ENCODE measurements at regions not wholly inside any gene's neighbourhood (a gene's known extent, or its start where the extent isn't known, plus 50 kb on each side); places are given as distances from the start of the nearest gene placed in this dataset.

- intact Hi-C loops (cut with micrococcal nuclease): no loop called here
- Mint-ChIP-seq H3K27ac (ENCODE audit: low read depth, unreplicated experiment) (peak overlapping the region; percentile 69), H3K27me3 (ENCODE audit: insufficient read depth, unreplicated experiment) (no peaks in the 10 kb centered on the region), H3K9me3 (ENCODE audit: unreplicated experiment) (no peaks in the 10 kb centered on the region), H3K36me3 (ENCODE audit: insufficient read depth, unreplicated experiment) (no peaks in the 10 kb centered on the region), H3K4me1 (ENCODE audit: insufficient read depth, unreplicated experiment) (peaks cover 22% of the 10 kb centered on the region), H3K4me3 (ENCODE audit: unreplicated experiment) (no peak overlapping the region)
- no peak for DNase-seq (ENCODE audit: unreplicated experiment)
- BruUV-seq (replicated peaks): no TSS peak
- TF ChIP-seq, protein P1, sequence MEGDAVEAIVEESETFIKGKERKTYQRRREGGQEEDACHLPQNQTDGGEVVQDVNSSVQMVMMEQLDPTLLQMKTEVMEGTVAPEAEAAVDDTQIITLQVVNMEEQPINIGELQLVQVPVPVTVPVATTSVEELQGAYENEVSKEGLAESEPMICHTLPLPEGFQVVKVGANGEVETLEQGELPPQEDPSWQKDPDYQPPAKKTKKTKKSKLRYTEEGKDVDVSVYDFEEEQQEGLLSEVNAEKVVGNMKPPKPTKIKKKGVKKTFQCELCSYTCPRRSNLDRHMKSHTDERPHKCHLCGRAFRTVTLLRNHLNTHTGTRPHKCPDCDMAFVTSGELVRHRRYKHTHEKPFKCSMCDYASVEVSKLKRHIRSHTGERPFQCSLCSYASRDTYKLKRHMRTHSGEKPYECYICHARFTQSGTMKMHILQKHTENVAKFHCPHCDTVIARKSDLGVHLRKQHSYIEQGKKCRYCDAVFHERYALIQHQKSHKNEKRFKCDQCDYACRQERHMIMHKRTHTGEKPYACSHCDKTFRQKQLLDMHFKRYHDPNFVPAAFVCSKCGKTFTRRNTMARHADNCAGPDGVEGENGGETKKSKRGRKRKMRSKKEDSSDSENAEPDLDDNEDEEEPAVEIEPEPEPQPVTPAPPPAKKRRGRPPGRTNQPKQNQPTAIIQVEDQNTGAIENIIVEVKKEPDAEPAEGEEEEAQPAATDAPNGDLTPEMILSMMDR (IDR thresholded peaks at IDR 0.05; ENCODE audit: unreplicated experiment): no peak
- ChIA-PET CTCF (interaction anchor here (0.6 to 1.2 kb wide), 4 partner anchors 147 to 565 kb away, joined by 3 to 4 read pairs (median 4); no protein-coding TSS in a partner anchor), POLR2A (interaction anchor here (0.5 to 1.4 kb wide), 3 partner anchors 16 to 564 kb away, joined by 3 to 4 read pairs (median 3); no protein-coding TSS in a partner anchor)
Observed at GRCh38 chr3:72519946-72520604, 328.2 kb downstream of the SHQ1 start.

GRCh38 chr3:72517921-72518424 lies 330.3 kb downstream of the SHQ1 start:
- H3K4me3 Mint-ChIP-seq (ENCODE audit: unreplicated experiment): no peak overlapping the region
- H3K27me3 Mint-ChIP-seq (ENCODE audit: insufficient read depth, unreplicated experiment): no peaks in the 10 kb centered on the region
- no peak overlapping the region for H3K27ac Mint-ChIP-seq (ENCODE audit: low read depth, unreplicated experiment)
- ChIA-PET CTCF (interaction anchor here (0.7 kb wide), 1 partner anchor 148 kb away, joined by 3 read pairs; no protein-coding TSS in a partner anchor), POLR2A (no interaction called here)
- TF ChIP-seq, protein P1 (IDR thresholded peaks at IDR 0.05; ENCODE audit: unreplicated experiment): no peak
- no peaks in the 10 kb centered on the region for H3K36me3 Mint-ChIP-seq (ENCODE audit: insufficient read depth, unreplicated experiment)
- intact Hi-C loops (cut with micrococcal nuclease): no loop called here
- H3K4me1 Mint-ChIP-seq (ENCODE audit: insufficient read depth, unreplicated experiment): peaks cover 22% of the 10 kb centered on the region
- DNase-seq (ENCODE audit: unreplicated experiment): no peak
- H3K9me3 Mint-ChIP-seq (ENCODE audit: unreplicated experiment): peaks cover 5% of the 10 kb centered on the region
- no TSS peak for BruUV-seq (replicated peaks)

GRCh38 chr3:72517336-72517735 lies 330.9 kb downstream of the SHQ1 start:
- H3K27ac Mint-ChIP-seq (ENCODE audit: low read depth, unreplicated experiment): no peak overlapping the region

GRCh38 chr3:72516361-72516760 lies 331.9 kb downstream of the SHQ1 start:
- DNase-seq (ENCODE audit: unreplicated experiment): no peak
- intact Hi-C loops (cut with micrococcal nuclease): no loop called here

More at GRCh38 chr3:72517336-72517735, 330.9 kb downstream of the SHQ1 start:
- H3K4me1 Mint-ChIP-seq (ENCODE audit: insufficient read depth, unreplicated experiment): peaks cover 22% of the 10 kb centered on the region
- peaks cover 7% of the 10 kb centered on the region for H3K9me3 Mint-ChIP-seq (ENCODE audit: unreplicated experiment)
- DNase-seq (ENCODE audit: unreplicated experiment): no peak
- no peaks in the 10 kb centered on the region for H3K36me3 Mint-ChIP-seq (ENCODE audit: insufficient read depth, unreplicated experiment)
- ChIA-PET CTCF (interaction anchor here (0.6 to 0.7 kb wide), 3 partner anchors 19 to 251 kb away, joined by 3 read pairs; no protein-coding TSS in a partner anchor), POLR2A (no interaction called here)
- TF ChIP-seq, protein P1 (IDR thresholded peaks at IDR 0.05; ENCODE audit: unreplicated experiment): no peak
- intact Hi-C loops (cut with micrococcal nuclease): no loop called here
- BruUV-seq (replicated peaks): no TSS peak
- H3K4me3 Mint-ChIP-seq (ENCODE audit: unreplicated experiment): no peak overlapping the region
- H3K27me3 Mint-ChIP-seq (ENCODE audit: insufficient read depth, unreplicated experiment): no peaks in the 10 kb centered on the region

More at GRCh38 chr3:72516361-72516760, 331.9 kb downstream of the SHQ1 start:
- peaks cover 20% of the 10 kb centered on the region for H3K4me1 Mint-ChIP-seq (ENCODE audit: insufficient read depth, unreplicated experiment)
- H3K4me3 Mint-ChIP-seq (ENCODE audit: unreplicated experiment): no peak overlapping the region
- TF ChIP-seq, protein P1 (IDR thresholded peaks at IDR 0.05; ENCODE audit: unreplicated experiment): no peak
- no peak overlapping the region for H3K27ac Mint-ChIP-seq (ENCODE audit: low read depth, unreplicated experiment)
- H3K9me3 Mint-ChIP-seq (ENCODE audit: unreplicated experiment): peaks cover 7% of the 10 kb centered on the region
- ChIA-PET CTCF (interaction anchor here (0.7 kb wide), 1 partner anchor 637 kb away, joined by 4 read pairs; no protein-coding TSS in a partner anchor), POLR2A (no interaction called here)
- no TSS peak for BruUV-seq (replicated peaks)
- no peaks in the 10 kb centered on the region for H3K27me3 Mint-ChIP-seq (ENCODE audit: insufficient read depth, unreplicated experiment)
- H3K36me3 Mint-ChIP-seq (ENCODE audit: insufficient read depth, unreplicated experiment): no peaks in the 10 kb centered on the region

All from MCF 10A (cell line).